Endothelial cell of umbilical vein (primary cell): ENCODE measurements at regions not wholly inside any gene's neighbourhood (a gene's known extent, or its start where the extent isn't known, plus 50 kb on each side); places are given as distances from the start of the nearest gene placed in this dataset.
"Not testable (repeated sequence)": the region's sequence is repeated elsewhere in the genome, so short reads cannot be mapped to it uniquely, and the experiment has no call there.

Experiments used
- BruUV-seq: library from RNA; stranded (reverse); fragments of 400-500 nt; replicated peaks from 2 replicates; lab custom pipeline; 2021; lab: Mats Ljungman, UMichigan
- CTCF ChIA-PET: fragments of 300-600, 350-600 bp; sonication (Branson Sonifier 250); formaldehyde crosslinking; loops from one replicate; lab custom pipeline; 2021; ENCODE audit warnings: antibody characterized with exemption, inconsistent platforms; lab: Charles Lee
- POLR2A ChIA-PET: fragments of 300-600, 350-600 bp; sonication (Branson Sonifier 250); formaldehyde crosslinking; loops from one replicate; lab custom pipeline; 2021; ENCODE audit warnings: antibody characterized with exemption, inconsistent platforms; lab: Charles Lee
- DNase-seq: peaks from one replicate; pipeline ENCODE4 v3.0.0-alpha.2; 2011; ENCODE audit warnings: low read depth, low spot score
- FAIRE-seq: peaks from 2 replicates; lab custom pipeline; 2011; peaks lifted over from hg19 to GRCh38; lab: Jason Lieb, UNC
- H2AFZ ChIP-seq: 2 replicates; pipeline ENCODE4 v1.6.0; 2012; ENCODE audit warnings: low read depth, low read length, control low read depth, inconsistent platforms
- H3K27ac ChIP-seq: 2 replicates; pipeline ENCODE4 v1.5.1; 2011; ENCODE audit warnings: low read depth, mild to moderate bottlenecking, control low read depth, low read length, moderate library complexity; ENCODE audit not compliant: insufficient read depth
- H3K27me3 ChIP-seq, 2 experiments: 2 replicates each; pipeline versions ENCODE4 v1.6.0 to v1.6.1; 2011; ENCODE audit warnings: low read length in 2 of 2, mixed read lengths in 1 of 2; ENCODE audit not compliant: control insufficient read depth in 2 of 2, insufficient read depth in 2 of 2
- H3K36me3 ChIP-seq, 2 experiments: 2 replicates in 1 of 2; 3 replicates in 1 of 2; pipeline ENCODE4 v1.5.1; 2011; ENCODE audit warnings: low read length in 2 of 2, mild to moderate bottlenecking in 1 of 2, moderate library complexity in 1 of 2; ENCODE audit not compliant: control insufficient read depth in 2 of 2, insufficient read depth in 2 of 2; ENCODE audit errors: extremely low read depth in 1 of 2
- H3K4me1 ChIP-seq: 3 replicates; pipeline ENCODE4 v1.5.1; 2011; ENCODE audit warnings: mild to moderate bottlenecking, low read length; ENCODE audit not compliant: control insufficient read depth, insufficient read depth; ENCODE audit errors: extremely low read depth
- H3K4me2 ChIP-seq: 2 replicates; pipeline ENCODE4 v1.6.1; 2011; ENCODE audit warnings: low read length, control low read depth, mixed read lengths; ENCODE audit not compliant: insufficient read depth
- H3K4me3 ChIP-seq, 3 experiments: fragments of 200-600 bp in 1 of 3; sonication (generic), shearing (Covaris generic) in 1 of 3; replicated peaks in 1 of 3; 2 replicates each; pipeline ENCODE4 v1.5.1; 2011 to 2016; ENCODE audit warnings: control low read depth in 3 of 3, low read length in 3 of 3, mild to moderate bottlenecking in 2 of 3, inconsistent platforms in 1 of 3, low read depth in 1 of 3, moderate library complexity in 1 of 3; ENCODE audit not compliant: insufficient read depth in 1 of 3
- H3K79me2 ChIP-seq: 2 replicates; pipeline ENCODE4 v1.6.0; 2012; ENCODE audit warnings: low read length, inconsistent platforms; ENCODE audit not compliant: control insufficient read depth, insufficient read depth
- H3K9ac ChIP-seq: replicated peaks from 2 replicates; pipeline ENCODE3; 2011; ENCODE audit warnings: low read length, control low read depth; ENCODE audit not compliant: insufficient read depth; ENCODE audit errors: extremely low read depth
- H3K9me1 ChIP-seq: replicated peaks from 3 replicates; pipeline ENCODE4 v1.6.0; 2011; ENCODE audit warnings: mild to moderate bottlenecking, low read length; ENCODE audit not compliant: control insufficient read depth, insufficient read depth; ENCODE audit errors: extremely low read depth
- H3K9me3 ChIP-seq: replicated peaks from 2 replicates; pipeline ENCODE4 v1.5.1; 2012; ENCODE audit warnings: low read length, inconsistent platforms; ENCODE audit not compliant: control insufficient read depth, insufficient read depth
- H4K20me1 ChIP-seq: replicated peaks from 2 replicates; pipeline ENCODE3; 2011; ENCODE audit warnings: mild to moderate bottlenecking, low read length; ENCODE audit not compliant: control insufficient read depth, insufficient read depth; ENCODE audit errors: extremely low read depth
- CTCF ChIP-seq, 2 donors: IDR thresholded peaks; 1 replicate in 1 of 2; 2 replicates in 1 of 2; pipeline ENCODE4 v1.5.1; 2011; ENCODE audit warnings: low read length in 2 of 2, mild to moderate bottlenecking in 2 of 2, moderate library complexity in 2 of 2, control low read depth in 1 of 2, inconsistent platforms in 1 of 2, low read depth in 1 of 2; ENCODE audit not compliant: insufficient read depth in 1 of 2; ENCODE audit errors: extremely low read depth in 1 of 2
- EZH2 ChIP-seq: IDR thresholded peaks from 2 replicates; pipeline ENCODE4 v1.6.1; 2012; ENCODE audit warnings: borderline replicate concordance, low read depth, mild to moderate bottlenecking, moderate library complexity, low read length, inconsistent platforms; ENCODE audit not compliant: severe bottlenecking
- FOS ChIP-seq: IDR thresholded peaks from 2 replicates; pipeline ENCODE4 v1.6.1; 2011; ENCODE audit warnings: mild to moderate bottlenecking, low read length, moderate library complexity, borderline replicate concordance; ENCODE audit not compliant: insufficient read depth
- GATA2 ChIP-seq: IDR thresholded peaks from 2 replicates; pipeline ENCODE4 v1.7.0; 2011; ENCODE audit warnings: low read depth, mild to moderate bottlenecking, moderate library complexity, mixed read lengths, low read length; ENCODE audit not compliant: insufficient read length, insufficient read depth
- JUN ChIP-seq: IDR thresholded peaks from 2 replicates; pipeline ENCODE4 v1.6.1; 2011; ENCODE audit warnings: borderline replicate concordance, low read depth; ENCODE audit not compliant: insufficient read length, insufficient read depth
- MAX ChIP-seq: IDR thresholded peaks from 2 replicates; pipeline ENCODE4 v1.6.1; 2011; ENCODE audit not compliant: insufficient read depth, insufficient read length
- MYC ChIP-seq: IDR thresholded peaks from one replicate; pipeline ENCODE4 v1.6.1; 2011; ENCODE audit warnings: mild to moderate bottlenecking, low read depth, low read length
- POLR2A ChIP-seq: IDR thresholded peaks from 2 replicates; pipeline ENCODE4 v1.6.1; 2012; ENCODE audit warnings: low read depth, mild to moderate bottlenecking, control low read depth, low read length
- POLR2AphosphoS5 ChIP-seq: IDR thresholded peaks from 2 replicates; pipeline ENCODE4 v1.6.1; 2012; ENCODE audit warnings: low read depth, mild to moderate bottlenecking, control low read depth, low read length, moderate library complexity; ENCODE audit not compliant: insufficient read depth
- dilution Hi-C: fragments of 300-500 bp; cut with MboI; formaldehyde crosslinking; loops from one replicate; pipeline ENCODE4 v1.15.0; 2019; ENCODE audit warnings: low sequenced_read_pairs; ENCODE audit not compliant: extremely low pct_ligation_motif_present
- intact Hi-C: fragments of 100-400 bp; cut with micrococcal nuclease; formaldehyde crosslinking; loops from one replicate; pipeline ENCODE4 v1.10.0; 2022

- CTCF ChIA-PET, result no interaction called here
- intact Hi-C loops (no loop called here), dilution Hi-C loops (no loop called here)
- H4K20me1 ChIP-seq, result no peaks in the 10 kb centered on the region
- no peak overlapping the region for H2AFZ ChIP-seq
- H3K9me3 ChIP-seq, result no peaks in the 10 kb centered on the region
- H3K27ac ChIP-seq, result no peak overlapping the region
- TF ChIP-seq GATA2 (no peak), POLR2A (no peak)
- H3K9me1 ChIP-seq, result no peaks in the 10 kb centered on the region
- no peak overlapping the region for H3K4me3 ChIP-seq
- H3K4me2 ChIP-seq, result no peak overlapping the region
- H3K79me2 ChIP-seq, result no peaks in the 10 kb centered on the region
- H3K4me1 ChIP-seq, result no peaks in the 10 kb centered on the region
- POLR2A ChIA-PET, result no interaction called here
- DNase-seq (no peak), FAIRE-seq (no peak)
- BruUV-seq, result no TSS peak
- no peaks in the 10 kb centered on the region for H3K27me3 ChIP-seq
- no peaks in the 10 kb centered on the region for H3K36me3 ChIP-seq
- no peak overlapping the region for H3K9ac ChIP-seq
Measured at GRCh38 chr9:24657387-24657786, 111.7 kb upstream of the IZUMO3 start.

GRCh38 chr9:24652181-24652580 is 106.5 kb upstream of the IZUMO3 start:
- no peaks in the 10 kb centered on the region for H3K79me2 ChIP-seq
- ChIA-PET CTCF (no interaction called here), POLR2A (no interaction called here)
- peaks cover 2% of the 10 kb centered on the region for H3K9me3 ChIP-seq
- H3K4me1 ChIP-seq, result no peaks in the 10 kb centered on the region
- H3K9me1 ChIP-seq, result no peaks in the 10 kb centered on the region
- no peaks in the 10 kb centered on the region for H3K36me3 ChIP-seq
- H2AFZ ChIP-seq, result no peak overlapping the region
- no peak for TF ChIP-seq CTCF (IDR thresholded peaks at IDR 0.05; ENCODE audit: extremely low read depth in 1 of 2, insufficient read depth in 1 of 2, low read depth in 1 of 2, low read length in 2 of 2)
- no peak for TF ChIP-seq FOS
- TF ChIP-seq MYC, result no peak
- TF ChIP-seq EZH2, result no peak
- no peak for TF ChIP-seq JUN
- TF ChIP-seq MAX, result no peak
- no peak for TF ChIP-seq POLR2AphosphoS5
- no peak overlapping the region for H3K27ac ChIP-seq
- DNase-seq (no peak), FAIRE-seq (no peak)
- H3K27me3 ChIP-seq, result no peaks in the 10 kb centered on the region
- no TSS peak for BruUV-seq
- dilution Hi-C loops, result no loop called here
- intact Hi-C loops, result no loop called here
- no peak overlapping the region for H3K9ac ChIP-seq
- H3K4me2 ChIP-seq, result no peak overlapping the region
- no peaks in the 10 kb centered on the region for H4K20me1 ChIP-seq
- H3K4me3 ChIP-seq, result no peak overlapping the region

- H3K36me3 ChIP-seq, H3K4me3 ChIP-seq, H2AFZ ChIP-seq, H3K9me3 ChIP-seq, H3K9me1 ChIP-seq, H3K4me2 ChIP-seq, H3K4me1 ChIP-seq, BruUV-seq, H3K9ac ChIP-seq, DNase-seq, H4K20me1 ChIP-seq, H3K27ac ChIP-seq, POLR2A ChIA-PET, dilution Hi-C loops, H3K79me2 ChIP-seq, CTCF ChIA-PET, FAIRE-seq, H3K27me3 ChIP-seq, intact Hi-C loops: not testable (repeated sequence)
Measured at GRCh38 chr9:24628809-24629208, 83.1 kb upstream of the IZUMO3 start.
